22Rv1 (cell line): ENCODE measurements at regions not wholly inside any gene's neighbourhood (a gene's known extent, or its start where the extent isn't known, plus 50 kb on each side); places are given as distances from the start of the nearest gene placed in this dataset.

Experiments used
- CTCF ChIP-seq: fragments of 450-650 bp; IDR thresholded peaks from 2 replicates; pipeline ENCODE4 v1.5.1; 2017; ENCODE audit warnings: mild to moderate bottlenecking
- ZFX ChIP-seq: fragments of 450-650 bp; IDR thresholded peaks from 2 replicates; pipeline ENCODE4 v1.6.1; 2017; ENCODE audit warnings: antibody characterized with exemption, borderline replicate concordance

- TF ChIP-seq CTCF (no peak), ZFX (no peak)
Observed at GRCh38 chr11:15446315-15446714, 331.6 kb downstream of the INSC start.
